ENCODE measurements at regions not wholly inside any gene's neighbourhood (a gene's known extent, or its start where the extent isn't known, plus 50 kb on each side); places are given as distances from the start of the nearest gene placed in this dataset.

GRCh38 chr21:41582298-41582840 lies 74.4 kb upstream of the TMPRSS2 start:
- H3K79me2 ChIP-seq (ENCODE audit: insufficient read depth, low read length) = no peaks in the 10 kb centered on the region
- CTCF ChIA-PET (ENCODE audit: low intra/inter-chr PET ratio, low total read pairs) = no interaction called here
- TF ChIP-seq ATF1 (CRISPR knock-in tag; IDR thresholded peaks at IDR 0.05) (no peak), FOSL1 (CRISPR knock-in tag; IDR thresholded peaks at IDR 0.05; ENCODE audit: borderline replicate concordance) (no peak), ZNF552 (CRISPR knock-in tag; IDR thresholded peaks at IDR 0.05; ENCODE audit: borderline replicate concordance) (no peak), ZNF513 (CRISPR knock-in tag; conservative IDR thresholded peaks at IDR 0.05) (no peak)
- FAIRE-seq (no peak), DNase-seq (ENCODE audit: low spot score) (no peak), ATAC-seq (no peak)
- BruUV-seq (replicated peaks) = no TSS peak
- no peak overlapping the region for H3K9ac ChIP-seq (ENCODE audit: insufficient read depth, low read depth, low read length)
- 76% methylated on average over 7 of the region's 7 CpGs for WGBS (ENCODE audit: low lambda C conversion rate)
- no peak overlapping the region for H2AFZ ChIP-seq (ENCODE audit: low read length)
- no peaks in the 10 kb centered on the region for H4K20me1 ChIP-seq (ENCODE audit: insufficient read depth, low read length)
- H3K27ac ChIP-seq (ENCODE audit: extremely low read length, insufficient read depth, low read length) = no peak overlapping the region
- H3K9me3 ChIP-seq (ENCODE audit: low read length) = peaks cover 11% of the 10 kb centered on the region
- no peak overlapping the region for H3K4me3 ChIP-seq (replicated peaks in 1 of 3; ENCODE audit: insufficient read depth in 1 of 3, low read depth in 2 of 3, low read length in 3 of 3)
- H3K4me2 ChIP-seq (ENCODE audit: low read depth, low read length) = 0 out of 2 replicates have a peak overlapping the region, but pooled peaks have one; percentile 73
- intact Hi-C loops (cut with micrococcal nuclease; ENCODE audit: unreplicated experiment) = no loop called here
- peaks cover 53% of the 10 kb centered on the region for H3K4me1 ChIP-seq (ENCODE audit: insufficient read depth, low read length)
- no peaks in the 10 kb centered on the region for H3K36me3 ChIP-seq (replicated peaks in 1 of 2; ENCODE audit: control insufficient read depth in 1 of 2, insufficient read depth in 2 of 2, low read length in 2 of 2)
- in situ Hi-C loops (cut with HindIII; ENCODE audit: extremely low pct_ligation_motif_present, low pct_unique_long_range_greater_than_20kb) = no loop called here
- no peaks in the 10 kb centered on the region for H3K27me3 ChIP-seq (ENCODE audit: control insufficient read depth in 1 of 2, insufficient read depth in 2 of 2, low read length in 2 of 2)
- POLR2A ChIA-PET = no interaction called here

GRCh38 chr21:41581592-41582228 lies 73.8 kb upstream of the TMPRSS2 start:
- Histone ChIP-seq H3K36me3 (replicated peaks in 1 of 2; ENCODE audit: control insufficient read depth in 1 of 2, insufficient read depth in 2 of 2, low read length in 2 of 2) (no peaks in the 10 kb centered on the region), H3K27me3 (ENCODE audit: control insufficient read depth in 1 of 2, insufficient read depth in 2 of 2, low read length in 2 of 2) (no peaks in the 10 kb centered on the region; a peak in 1 of 5 replicates), H3K9me3 (ENCODE audit: low read length) (peaks cover 14% of the 10 kb centered on the region), H3K4me1 (ENCODE audit: insufficient read depth, low read length) (peaks cover 53% of the 10 kb centered on the region), H3K79me2 (ENCODE audit: insufficient read depth, low read length) (no peaks in the 10 kb centered on the region), H3K27ac (ENCODE audit: extremely low read length, insufficient read depth, low read length) (no peak overlapping the region), H2AFZ (ENCODE audit: low read length) (no peak overlapping the region), H3K9ac (ENCODE audit: insufficient read depth, low read depth, low read length) (no peak overlapping the region), H3K4me2 (ENCODE audit: low read depth, low read length) (no peak overlapping the region), H4K20me1 (ENCODE audit: insufficient read depth, low read length) (no peaks in the 10 kb centered on the region), H3K4me3 (replicated peaks in 1 of 3; ENCODE audit: insufficient read depth in 1 of 3, low read depth in 2 of 3, low read length in 3 of 3) (no peak overlapping the region)
- in situ Hi-C loops (cut with HindIII; ENCODE audit: extremely low pct_ligation_motif_present, low pct_unique_long_range_greater_than_20kb) (no loop called here), intact Hi-C loops (cut with micrococcal nuclease; ENCODE audit: unreplicated experiment) (no loop called here)
- BruUV-seq (replicated peaks) = no TSS peak
- ChIA-PET POLR2A (no interaction called here), CTCF (ENCODE audit: low intra/inter-chr PET ratio, low total read pairs) (no interaction called here)
- no peak for TF ChIP-seq ZNF33B (CRISPR knock-in tag; IDR thresholded peaks at IDR 0.05)
- no peak for TF ChIP-seq ZNF768 (CRISPR knock-in tag; IDR thresholded peaks at IDR 0.05)
- no peak for TF ChIP-seq ZNF414 (CRISPR knock-in tag; IDR thresholded peaks at IDR 0.05)
- TF ChIP-seq SETDB1 (CRISPR knock-in tag; IDR thresholded peaks at IDR 0.05; ENCODE audit: borderline replicate concordance) = no peak
- no peak for TF ChIP-seq ARNT2 (CRISPR knock-in tag; IDR thresholded peaks at IDR 0.05; ENCODE audit: low read depth)
- TF ChIP-seq FOSL2 (CRISPR knock-in tag; IDR thresholded peaks at IDR 0.05) = no peak
- TF ChIP-seq DNMT1 (CRISPR knock-in tag; IDR thresholded peaks at IDR 0.05) = no peak
- no peak for TF ChIP-seq ZNF224 (CRISPR knock-in tag; IDR thresholded peaks at IDR 0.05)
- no peak for TF ChIP-seq HIVEP1 (CRISPR knock-in tag; IDR thresholded peaks at IDR 0.05)
- TF ChIP-seq TMF1 (CRISPR knock-in tag; IDR thresholded peaks at IDR 0.05; ENCODE audit: low read depth) = no peak
- DNase-seq (ENCODE audit: low spot score) (no peak), FAIRE-seq (no peak), ATAC-seq (no peak)
- 81% methylated on average over 16 of the region's 16 CpGs for WGBS (ENCODE audit: low lambda C conversion rate)

Data from HepG2 (cell line).